ENCODE measurements at regions not wholly inside any gene's neighbourhood (a gene's known extent, or its start where the extent isn't known, plus 50 kb on each side); places are given as distances from the start of the nearest gene placed in this dataset.

GRCh38 chr18:78304192-78305164, 675.1 kb upstream of the SALL3 start:
- no peak for DNase-seq

- no peak for DNase-seq
Observed at GRCh38 chr18:78305789-78306188, 673.8 kb upstream of the SALL3 start.

GRCh38 chr18:78309307-78309706, 670.3 kb upstream of the SALL3 start:
- no peak for DNase-seq

GRCh38 chr18:78309924-78310323, 669.7 kb upstream of the SALL3 start:
- no peak for DNase-seq

- no peak for DNase-seq
Observed at GRCh38 chr18:78319264-78319663, 660.4 kb upstream of the SALL3 start.

GRCh38 chr18:78319961-78320360, 659.7 kb upstream of the SALL3 start:
- no peak for DNase-seq

GRCh38 chr18:78321402-78321801, 658.2 kb upstream of the SALL3 start:
- no peak for DNase-seq

- DNase-seq = no peak
Observed at GRCh38 chr18:78323453-78324197, 656.0 kb upstream of the SALL3 start.

GRCh38 chr18:78327643-78328042, 652.0 kb upstream of the SALL3 start:
- no peak for DNase-seq

- DNase-seq = no peak
Observed at GRCh38 chr18:78330766-78331165, 648.9 kb upstream of the SALL3 start.

GRCh38 chr18:78352910-78353309, 626.7 kb upstream of the SALL3 start:
- DNase-seq = no peak

GRCh38 chr18:78362198-78362597, 617.4 kb upstream of the SALL3 start:
- DNase-seq = no peak

GRCh38 chr18:78363556-78364387, 615.8 kb upstream of the SALL3 start:
- DNase-seq = no peak

GRCh38 chr18:78364388-78364960, 615.1 kb upstream of the SALL3 start:
- no peak for DNase-seq

GRCh38 chr18:78367996-78368395, 611.6 kb upstream of the SALL3 start:
- no peak for DNase-seq

GRCh38 chr18:78368726-78369125, 610.9 kb upstream of the SALL3 start:
- DNase-seq = no peak

GRCh38 chr18:78376046-78376445, 603.6 kb upstream of the SALL3 start:
- DNase-seq = no peak

- no peak for DNase-seq
Observed at GRCh38 chr18:78378403-78378802, 601.2 kb upstream of the SALL3 start.

- DNase-seq = no peak
Observed at GRCh38 chr18:78378983-78379382, 600.6 kb upstream of the SALL3 start.

- no peak for DNase-seq
Observed at GRCh38 chr18:78390348-78390951, 589.2 kb upstream of the SALL3 start.

GRCh38 chr18:78390952-78391348, 588.7 kb upstream of the SALL3 start:
- no peak for DNase-seq
